ENCODE measurements at regions not wholly inside any gene's neighbourhood (a gene's known extent, or its start where the extent isn't known, plus 50 kb on each side); places are given as distances from the start of the nearest gene placed in this dataset.
"Not testable (repeated sequence)": the region's sequence is repeated elsewhere in the genome, so short reads cannot be mapped to it uniquely, and the experiment has no call there.

GRCh38 chr9:21533597-21533996 is 51.5 kb upstream of the IFNE start:
- DNase-seq: no peak

- no peak for DNase-seq
Observed at GRCh38 chr9:21535396-21535795, 53.3 kb upstream of the IFNE start.

GRCh38 chr9:21542787-21543186 is 60.7 kb upstream of the IFNE start:
- DNase-seq: no peak

- DNase-seq: no peak
Observed at GRCh38 chr9:21543187-21543586, 61.1 kb upstream of the IFNE start.

- DNase-seq: not testable (repeated sequence)
Observed at GRCh38 chr9:21543816-21544215, 61.7 kb upstream of the IFNE start.

GRCh38 chr9:21546949-21547348 is 64.8 kb upstream of the IFNE start:
- DNase-seq: no peak

GRCh38 chr9:21549251-21549765 is 67.2 kb upstream of the IFNE start:
- DNase-seq: no peak

- no peak for DNase-seq
Observed at GRCh38 chr9:21549890-21550289, 67.8 kb upstream of the IFNE start.

GRCh38 chr9:21550392-21550791 is 68.3 kb upstream of the IFNE start:
- DNase-seq: no peak

- no peak for DNase-seq
Observed at GRCh38 chr9:21551401-21551800, 69.3 kb upstream of the IFNE start.

- no peak for DNase-seq
Observed at GRCh38 chr9:21552244-21553170, 70.4 kb upstream of the IFNE start.

- DNase-seq: no peak
Observed at GRCh38 chr9:21553441-21553840, 71.3 kb upstream of the IFNE start.

- DNase-seq: no peak
Observed at GRCh38 chr9:21554813-21555212, 72.7 kb upstream of the IFNE start.

GRCh38 chr9:21555911-21556310 is 73.8 kb upstream of the IFNE start:
- DNase-seq: no peak

GRCh38 chr9:21556581-21557427 is 74.7 kb upstream of the IFNE start:
- no peak for DNase-seq

GRCh38 chr9:21557428-21557768 is 75.3 kb upstream of the IFNE start:
- no peak for DNase-seq

- DNase-seq: no peak
Observed at GRCh38 chr9:21558079-21558478, 76.0 kb upstream of the IFNE start.

GRCh38 chr9:21558615-21559401 is 76.7 kb upstream of the IFNE start:
- peak; percentile 27 for DNase-seq

GRCh38 chr9:21559402-21560280 is 77.5 kb upstream of the IFNE start:
- DNase-seq: peak; percentile 60

GRCh38 chr9:21560281-21560745 is 78.2 kb upstream of the IFNE start:
- DNase-seq: no peak

- DNase-seq: no peak
Observed at GRCh38 chr9:21561502-21561901, 79.4 kb upstream of the IFNE start.

- no peak for DNase-seq
Observed at GRCh38 chr9:21564175-21564574, 82.1 kb upstream of the IFNE start.

All from stimulated activated CD8-positive, alpha-beta memory T cell treated with anti-CD3 and anti-CD28 coated beads, Interleukin-4, amount 100 ng/mL, for 48 hours (primary cell).